Right lobe of liver (tissue), 6 donors: ENCODE measurements at regions not wholly inside any gene's neighbourhood (a gene's known extent, or its start where the extent isn't known, plus 50 kb on each side); places are given as distances from the start of the nearest gene placed in this dataset.
A peak's percentile ranks its signal among the peaks of the same experiment; 100 is the strongest.

Source experiments
- ATAC-seq, 4 donors: fragments of 200-7000 bp; cut with Tn5 transposase; one replicate each; pipeline ENCODE4 v1.9.1; 2020; ENCODE audit warnings: mild to moderate bottlenecking in 4 of 4, moderate library complexity in 4 of 4
- DNase-seq, 3 donors: peaks; one replicate each; pipeline ENCODE4 v3.0.0-alpha.2; 2020
- H3K27ac ChIP-seq, 3 donors: fragments of 200-600 bp; one replicate each; pipeline ENCODE4 v1.8.0; 2022
- H3K27me3 ChIP-seq, 2 donors: fragments of 200-600 bp; one replicate each; pipeline ENCODE4 v1.8.0; 2022
- H3K36me3 ChIP-seq, 4 donors: fragments of 200-600 bp; sonication (generic) in 1 of 4; one replicate each; pipeline versions ENCODE4 v1.5.1 to v1.8.0; 2017 to 2022; ENCODE audit warnings: control low read depth in 1 of 4
- H3K4me1 ChIP-seq, 4 donors: fragments of 200-600 bp; sonication (generic) in 1 of 4; one replicate each; pipeline versions ENCODE4 v1.5.1 to v1.8.0; 2017 to 2022; ENCODE audit warnings: control low read depth in 1 of 4
- H3K4me3 ChIP-seq, 3 donors: fragments of 200-600 bp; one replicate each; pipeline ENCODE4 v1.8.0; 2022
- H3K9me3 ChIP-seq, 4 donors: fragments of 200-600 bp; sonication (generic) in 1 of 4; one replicate each; pipeline versions ENCODE4 v1.5.1 to v1.8.0; 2017 to 2022; ENCODE audit warnings: control low read depth in 1 of 4
- POLR2A ChIP-seq: fragments of 450-650 bp; IDR thresholded peaks from one replicate; pipeline ENCODE4 v1.6.1; 2017; ENCODE audit warnings: antibody characterized with exemption, mild to moderate bottlenecking
- WGBS: methylation state at CpG from one replicate; pipeline ENCODE4 v1.1.6; 2018; ENCODE audit warnings: low coverage, low lambda C conversion rate; ENCODE audit not compliant: insufficient coverage; ENCODE audit errors: missing lambda C conversion rate; 5-methylcytosine and 5-hydroxymethylcytosine counted together
- intact Hi-C, 2 donors: fragments of 100-400 bp; cut with DNase I; formaldehyde crosslinking; loops; one replicate each; pipeline versions ENCODE4 v1.11.2 to v1.14.1; 2022
- TF ChIP-seq, protein P1 (sequence below), 4 donors: fragments of 200-600 bp in 3 of 4; fragments of 450-650 bp in 1 of 4; IDR thresholded peaks; one replicate each; pipeline versions ENCODE4 v1.5.1 to v1.8.0; 2016 to 2022; ENCODE audit warnings: antibody characterized with exemption in 4 of 4, mild to moderate bottlenecking in 2 of 4
- donor health status: DM: no; HTN: yes; CAD: no.
- donor health status: DM: no; HTN: no; CAD: no.
- donor health status: DM: no; HTN: no; CAD: no.
- donor health status: DM: no; HTN: yes; CAD: no.
- donor health status: DM: no; HTN: yes; CAD: no.

DNA sequence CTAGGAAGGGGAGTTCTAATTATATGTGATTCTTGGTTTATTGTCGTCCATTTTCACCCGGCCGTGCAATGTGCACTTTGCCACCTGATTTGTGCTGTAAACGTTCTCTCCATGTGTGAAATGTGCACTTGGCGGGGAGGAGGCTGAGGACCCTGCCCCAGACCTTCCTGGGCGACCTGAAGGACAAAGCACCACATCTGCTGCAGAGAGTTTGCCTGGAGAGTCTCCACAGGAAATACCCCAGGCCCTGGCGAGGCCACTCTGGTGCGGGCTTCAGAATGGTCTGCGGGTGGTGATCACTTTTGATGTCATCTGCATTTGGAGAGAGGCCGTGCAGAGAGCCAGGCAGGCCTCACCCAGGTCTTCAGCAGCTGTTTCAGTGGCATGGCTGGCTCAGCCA, 224.7 kb downstream of the BRD1 start:
- 63% methylated on average over 2 of the region's 10 CpGs for WGBS
- intact Hi-C loops, result no loop called here

DNA sequence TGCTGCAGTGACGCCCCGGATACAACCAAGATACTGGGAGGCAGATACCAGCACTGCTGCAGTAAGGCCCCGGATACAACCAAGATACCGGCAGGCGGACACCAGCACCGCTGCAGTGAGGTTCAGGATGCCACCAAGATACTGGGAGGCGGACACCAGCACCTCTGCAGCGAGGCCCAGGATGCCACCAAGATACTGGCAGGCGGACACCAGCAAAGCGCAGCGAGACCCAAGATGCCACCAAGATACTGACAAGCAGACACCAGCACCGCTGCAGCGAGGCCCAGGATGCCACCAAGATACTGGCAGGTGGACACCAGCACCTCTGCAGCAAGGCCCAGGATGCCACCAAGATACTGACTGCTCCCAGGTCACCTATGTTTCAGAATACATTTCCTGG, 225.2 kb downstream of the BRD1 start:
- Histone ChIP-seq H3K4me1 (no peaks in the 10 kb centered on the region), H3K36me3 (no peaks in the 10 kb centered on the region), H3K27ac (no peak overlapping the region), H3K4me3 (no peak overlapping the region), H3K27me3 (no peaks in the 10 kb centered on the region), H3K9me3 (no peaks in the 10 kb centered on the region)
- intact Hi-C loops, result no loop called here
- WGBS, result 92% methylated on average over 5 of the region's 13 CpGs
- ATAC-seq, result no peak
- peak in 1 of 3 donors; percentile 37 for DNase-seq
- TF ChIP-seq, protein P1, sequence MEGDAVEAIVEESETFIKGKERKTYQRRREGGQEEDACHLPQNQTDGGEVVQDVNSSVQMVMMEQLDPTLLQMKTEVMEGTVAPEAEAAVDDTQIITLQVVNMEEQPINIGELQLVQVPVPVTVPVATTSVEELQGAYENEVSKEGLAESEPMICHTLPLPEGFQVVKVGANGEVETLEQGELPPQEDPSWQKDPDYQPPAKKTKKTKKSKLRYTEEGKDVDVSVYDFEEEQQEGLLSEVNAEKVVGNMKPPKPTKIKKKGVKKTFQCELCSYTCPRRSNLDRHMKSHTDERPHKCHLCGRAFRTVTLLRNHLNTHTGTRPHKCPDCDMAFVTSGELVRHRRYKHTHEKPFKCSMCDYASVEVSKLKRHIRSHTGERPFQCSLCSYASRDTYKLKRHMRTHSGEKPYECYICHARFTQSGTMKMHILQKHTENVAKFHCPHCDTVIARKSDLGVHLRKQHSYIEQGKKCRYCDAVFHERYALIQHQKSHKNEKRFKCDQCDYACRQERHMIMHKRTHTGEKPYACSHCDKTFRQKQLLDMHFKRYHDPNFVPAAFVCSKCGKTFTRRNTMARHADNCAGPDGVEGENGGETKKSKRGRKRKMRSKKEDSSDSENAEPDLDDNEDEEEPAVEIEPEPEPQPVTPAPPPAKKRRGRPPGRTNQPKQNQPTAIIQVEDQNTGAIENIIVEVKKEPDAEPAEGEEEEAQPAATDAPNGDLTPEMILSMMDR (IDR thresholded peaks at IDR 0.05), result no peak
- no peak for TF ChIP-seq POLR2A

More for the DNA sequence above, 224.7 kb downstream of the BRD1 start:
- Histone ChIP-seq H3K4me1 (no peaks in the 10 kb centered on the region), H3K36me3 (no peaks in the 10 kb centered on the region), H3K4me3 (no peak overlapping the region), H3K27ac (no peak overlapping the region), H3K27me3 (no peaks in the 10 kb centered on the region), H3K9me3 (no peaks in the 10 kb centered on the region)
- DNase-seq (peak in 1 of 3 donors; percentile 27), ATAC-seq (no peak)
- TF ChIP-seq, protein P1 (IDR thresholded peaks at IDR 0.05), result no peak
- TF ChIP-seq POLR2A, result no peak

GRCh38 chr22:49601614-49602321, 225.9 kb downstream of the BRD1 start:
- intact Hi-C loops, result no loop called here
- no peaks in the 10 kb centered on the region for H3K9me3 ChIP-seq
- H3K27me3 ChIP-seq, result no peaks in the 10 kb centered on the region
- no peak overlapping the region for H3K27ac ChIP-seq
- no peaks in the 10 kb centered on the region for H3K4me1 ChIP-seq
- WGBS, result 70% methylated on average over 2 of the region's 24 CpGs
- H3K4me3 ChIP-seq, result no peak overlapping the region
- no peak for TF ChIP-seq POLR2A
- TF ChIP-seq, protein P1 (IDR thresholded peaks at IDR 0.05), result no peak
- no peak for ATAC-seq
- H3K36me3 ChIP-seq, result no peaks in the 10 kb centered on the region
- peak in 1 of 3 donors; percentile 23 for DNase-seq

GRCh38 chr22:49600891-49601431, 226.7 kb downstream of the BRD1 start:
- 67% methylated on average over 1 of the region's 13 CpGs for WGBS
- Histone ChIP-seq H3K36me3 (no peaks in the 10 kb centered on the region), H3K27me3 (no peaks in the 10 kb centered on the region), H3K4me3 (no peak overlapping the region), H3K27ac (no peak overlapping the region), H3K9me3 (no peaks in the 10 kb centered on the region), H3K4me1 (no peaks in the 10 kb centered on the region)
- intact Hi-C loops, result no loop called here
- DNase-seq (peak in 2 of 3 donors; percentile 42 to 46), ATAC-seq (no peak)
- TF ChIP-seq, protein P1 (IDR thresholded peaks at IDR 0.05), result no peak
- no peak for TF ChIP-seq POLR2A
